LNCAP (cell line): ENCODE measurements at regions not wholly inside any gene's neighbourhood (a gene's known extent, or its start where the extent isn't known, plus 50 kb on each side); places are given as distances from the start of the nearest gene placed in this dataset.

ENCODE experiments used
- CTCF ChIP-seq: fragments of 450-650 bp; IDR thresholded peaks from 2 replicates; pipeline ENCODE4 v1.5.1; 2017; ENCODE audit warnings: mild to moderate bottlenecking

- no peak for TF ChIP-seq CTCF
Observed at GRCh38 chr22:47775686-47776085, 1013.2 kb downstream of the TBC1D22A start.

- no peak for TF ChIP-seq CTCF
Observed at GRCh38 chr22:47775191-47775590, 1012.7 kb downstream of the TBC1D22A start.

- TF ChIP-seq CTCF = no peak
Observed at GRCh38 chr22:47773635-47774034, 1011.2 kb downstream of the TBC1D22A start.

GRCh38 chr22:47772864-47773263 is 1010.4 kb downstream of the TBC1D22A start:
- no peak for TF ChIP-seq CTCF

- no peak for TF ChIP-seq CTCF
Observed at GRCh38 chr22:47769652-47770051, 1007.2 kb downstream of the TBC1D22A start.

GRCh38 chr22:47768027-47768426 is 1005.6 kb downstream of the TBC1D22A start:
- no peak for TF ChIP-seq CTCF

GRCh38 chr22:47767403-47767802 is 1005.0 kb downstream of the TBC1D22A start:
- no peak for TF ChIP-seq CTCF

- no peak for TF ChIP-seq CTCF
Observed at GRCh38 chr22:47765757-47766156, 1003.3 kb downstream of the TBC1D22A start.
